K562 (cell line): ENCODE measurements at regions not wholly inside any gene's neighbourhood (a gene's known extent, or its start where the extent isn't known, plus 50 kb on each side); places are given as distances from the start of the nearest gene placed in this dataset.

Experiments used
- ATAC-seq: fragments of 200-7000 bp; cut with Tn5 transposase; 3 replicates; pipeline ENCODE4 v1.9.1; 2020; ENCODE audit warnings: moderate library complexity
- BruUV-seq: library from RNA; stranded (reverse); fragments of 400-500 nt; replicated peaks from 2 replicates; lab custom pipeline; 2021; lab: Mats Ljungman, UMichigan
- CTCF ChIA-PET: fragments of 300-600 bp; formaldehyde crosslinking; extraction: SDS; loops from one replicate; lab custom pipeline; 2021; ENCODE audit warnings: low intra/inter-chr PET ratio; lab: Yijun Ruan, JAX
- POLR2A ChIA-PET: fragments of 300-600, 350-650 bp; sonication (Branson Sonifier 250); formaldehyde crosslinking; extraction: SDS; loops from one replicate; lab custom pipeline; 2021; ENCODE audit warnings: antibody characterized with exemption, inconsistent platforms; lab: Yijun Ruan, JAX
- DNase-seq, 4 experiments: peaks; one replicate each; pipeline versions ENCODE4 v3.0.0 to v3.0.0-alpha.2; 2011 to 2018; ENCODE audit warnings: low spot score in 3 of 4, mixed read lengths in 3 of 4; ENCODE audit errors: extremely low read depth in 1 of 4
- FAIRE-seq: peaks from 2 replicates; lab custom pipeline; 2011; peaks lifted over from hg19 to GRCh38; lab: Jason Lieb, UNC
- H2AFZ ChIP-seq: 2 replicates; pipeline ENCODE4 v1.6.0; 2011; ENCODE audit warnings: low read depth, low read length, control low read depth, inconsistent platforms
- H3K27ac ChIP-seq: fragments of 200-600 bp; 3 replicates; pipeline ENCODE4 v1.8.0; 2011; ENCODE audit warnings: low read depth, mild to moderate bottlenecking, control low read depth, inconsistent platforms, low read length, moderate library complexity, mixed read lengths; ENCODE audit errors: extremely low read depth
- H3K27me3 ChIP-seq, 2 experiments: fragments of 300-600 bp in 1 of 2; 2 replicates in 1 of 2; 3 replicates in 1 of 2; pipeline versions ENCODE4 v1.6.0 to v1.8.0; 2011; ENCODE audit warnings: inconsistent platforms in 2 of 2, low read length in 2 of 2, mild to moderate bottlenecking in 1 of 2, mixed read lengths in 1 of 2, moderate library complexity in 1 of 2; ENCODE audit not compliant: control insufficient read depth in 2 of 2, insufficient read depth in 2 of 2
- H3K36me3 ChIP-seq: fragments of 300-600 bp; 3 replicates; pipeline ENCODE4 v1.8.0; 2011; ENCODE audit warnings: mild to moderate bottlenecking, low read length, inconsistent platforms; ENCODE audit not compliant: control insufficient read depth, insufficient read depth
- H3K4me1 ChIP-seq, 2 experiments: fragments of 200-600 bp in 1 of 2; replicated peaks in 1 of 2; 2 replicates in 1 of 2; 3 replicates in 1 of 2; pipeline versions ENCODE4 v1.5.1 to v1.8.0; 2011; ENCODE audit warnings: inconsistent platforms in 2 of 2, low read length in 2 of 2, mild to moderate bottlenecking in 1 of 2, mixed read lengths in 1 of 2, moderate library complexity in 1 of 2; ENCODE audit not compliant: control insufficient read depth in 2 of 2, insufficient read depth in 2 of 2
- H3K4me2 ChIP-seq: 2 replicates; pipeline ENCODE4 v1.6.1; 2011; ENCODE audit warnings: low read length, control low read depth, inconsistent platforms, mixed read lengths; ENCODE audit not compliant: insufficient read depth
- H3K4me3 ChIP-seq: fragments of 200-600 bp; sonication (generic), shearing (Covaris generic); 2 replicates; pipeline ENCODE4 v1.5.1; 2016; ENCODE audit warnings: control low read depth, inconsistent platforms
- H3K79me2 ChIP-seq: fragments of 200-600 bp; 3 replicates; pipeline ENCODE4 v1.8.0; 2011; ENCODE audit warnings: low read length, inconsistent platforms; ENCODE audit not compliant: control insufficient read depth, insufficient read depth
- H3K9ac ChIP-seq, 2 experiments: 2 replicates each; pipeline versions ENCODE4 v1.6.0 to v1.6.1; 2011; ENCODE audit warnings: low read depth in 2 of 2, low read length in 2 of 2, control low read depth in 1 of 2, inconsistent platforms in 1 of 2, mild to moderate bottlenecking in 1 of 2, mixed read lengths in 1 of 2; ENCODE audit not compliant: insufficient read depth in 1 of 2
- H3K9me1 ChIP-seq: one replicate; pipeline ENCODE4 v1.6.0; 2011; ENCODE audit warnings: inconsistent platforms, mild to moderate bottlenecking, low read length, moderate library complexity; ENCODE audit not compliant: control insufficient read depth, insufficient read depth
- H3K9me3 ChIP-seq: replicated peaks from 2 replicates; pipeline ENCODE4 v1.5.1; 2011; ENCODE audit warnings: low read depth, low read length, inconsistent platforms; ENCODE audit not compliant: control insufficient read depth, insufficient read depth
- H4K20me1 ChIP-seq: replicated peaks from 2 replicates; pipeline ENCODE4 v1.6.1; 2011; ENCODE audit warnings: low read length, inconsistent platforms, mixed read lengths; ENCODE audit not compliant: control insufficient read depth, insufficient read depth
- CBX1 ChIP-seq: sonication (generic); IDR thresholded peaks from 2 replicates; pipeline ENCODE4 v1.6.1; 2016; ENCODE audit warnings: antibody characterized with exemption, low read depth, mild to moderate bottlenecking
- CHD1 ChIP-seq: fragments of 200-600 bp; sonication (generic); IDR thresholded peaks from one replicate; pipeline ENCODE4 v1.6.1; 2012; ENCODE audit warnings: mild to moderate bottlenecking, moderate library complexity, low read length, inconsistent platforms
- E2F4 ChIP-seq: sonication (generic); formaldehyde crosslinking; IDR thresholded peaks from 2 replicates; pipeline ENCODE4 v1.8.0; 2022; ENCODE audit warnings: mild to moderate bottlenecking, low read depth, missing genetic modification reagents
- E2F5 ChIP-seq: sonication (generic); formaldehyde crosslinking; IDR thresholded peaks from 2 replicates; pipeline ENCODE4 v1.8.0; 2022; ENCODE audit warnings: mild to moderate bottlenecking, missing genetic modification reagents
- EZH2 ChIP-seq: IDR thresholded peaks from 2 replicates; pipeline ENCODE4 v1.6.1; 2012; ENCODE audit warnings: low read depth, mild to moderate bottlenecking, inconsistent platforms, low read length, borderline replicate concordance
- FOXK1 ChIP-seq: sonication (generic); formaldehyde crosslinking; IDR thresholded peaks from 2 replicates; pipeline ENCODE4 v1.8.0; 2022; ENCODE audit warnings: missing genetic modification reagents, mild to moderate bottlenecking, borderline replicate concordance
- LARP7 ChIP-seq: fragments of 450-650 bp; IDR thresholded peaks from 2 replicates; pipeline ENCODE4 v1.6.1; 2016
- MAFK ChIP-seq: IDR thresholded peaks from 2 replicates; pipeline ENCODE4 v1.6.1; 2011; ENCODE audit warnings: low read length, improper control_type of control experiment
- MAZ ChIP-seq, 2 experiments: fragments of 450-650 bp in 1 of 2; sonication (generic) in 1 of 2; formaldehyde crosslinking; IDR thresholded peaks in 1 of 2; conservative IDR thresholded peaks in 1 of 2; 2 replicates each; pipeline versions ENCODE4 v1.4.0 to v1.5.0; 2020; ENCODE audit warnings: mild to moderate bottlenecking in 1 of 2, missing genetic modification reagents in 1 of 2
- NFATC3 ChIP-seq: fragments of 450-650 bp; IDR thresholded peaks from 2 replicates; pipeline ENCODE4 v1.6.1; 2017; ENCODE audit warnings: mild to moderate bottlenecking
- PRMT5 ChIP-seq: sonication (generic); formaldehyde crosslinking; IDR thresholded peaks from 2 replicates; pipeline ENCODE4 v1.5.0; 2020; ENCODE audit warnings: missing genetic modification reagents
- ZNF41 ChIP-seq: fragments of 250-450 bp; sonication (Bioruptor Pico); conservative IDR thresholded peaks from 2 replicates; pipeline ENCODE4 v1.4.0; 2020; ENCODE audit warnings: mild to moderate bottlenecking
- ZNF592 ChIP-seq: fragments of 450-650 bp; IDR thresholded peaks from 2 replicates; pipeline ENCODE4 v1.6.1; 2017; ENCODE audit warnings: antibody characterized with exemption, mild to moderate bottlenecking
- ZNF778 ChIP-seq: fragments of 450-650 bp; formaldehyde crosslinking; IDR thresholded peaks from 2 replicates; pipeline ENCODE4 v1.4.0; 2020; ENCODE audit warnings: mild to moderate bottlenecking, moderate library complexity
- WGBS: fragments of 100-300 bp; shearing (Covaris generic); methylation state at CpG from one replicate; pipeline ENCODE4 v1.1.6; 2016; ENCODE audit warnings: low coverage, mixed read lengths; ENCODE audit not compliant: insufficient coverage; ENCODE audit errors: missing lambda C conversion rate; 5-methylcytosine and 5-hydroxymethylcytosine counted together
- in situ Hi-C: fragments of 300-500 bp; cut with MboI; formaldehyde crosslinking; loops from 4 replicates; pipeline ENCODE4 v1.15.0; 2018; ENCODE audit warnings: inconsistent platforms, mixed read lengths
- intact Hi-C: fragments of 100-400 bp; cut with micrococcal nuclease; formaldehyde crosslinking; loops from 2 replicates; pipeline ENCODE4 v1.14.2; 2022

- TF ChIP-seq MAFK (no peak), ZNF592 (no peak), ZNF778 (no peak), ZNF41 (CRISPR knock-in tag) (no peak), CHD1 (no peak), NFATC3 (no peak)
Observed at GRCh38 chr1:5140962-5141361, 486.6 kb downstream of the AJAP1 start (continued).

- FAIRE-seq (no peak), ATAC-seq (no peak), DNase-seq (no peak)
- Histone ChIP-seq H3K9me1 (no peaks in the 10 kb centered on the region), H3K4me1 (no peaks in the 10 kb centered on the region), H3K4me3 (no peak overlapping the region), H4K20me1 (no peaks in the 10 kb centered on the region), H3K36me3 (no peaks in the 10 kb centered on the region), H3K27me3 (no peaks in the 10 kb centered on the region; a peak in 1 of 5 replicates), H3K9me3 (no peaks in the 10 kb centered on the region), H2AFZ (no peak overlapping the region), H3K79me2 (no peaks in the 10 kb centered on the region), H3K4me2 (no peak overlapping the region), H3K9ac (no peak overlapping the region), H3K27ac (no peak overlapping the region)
- 2% methylated on average over 5 of the region's 5 CpGs for WGBS
- intact Hi-C loops, result no loop called here
- in situ Hi-C loops, result no loop called here
- no TSS peak for BruUV-seq
- ChIA-PET CTCF (no interaction called here), POLR2A (no interaction called here)
- TF ChIP-seq MAZ (CRISPR knock-in tag; conservative IDR thresholded peaks at IDR 0.05 in 1 of 2, IDR thresholded peaks at IDR 0.05 in 1 of 2) (no peak), EZH2 (no peak), E2F4 (CRISPR knock-in tag) (no peak), FOXK1 (CRISPR knock-in tag) (no peak), PRMT5 (CRISPR knock-in tag) (no peak), E2F5 (CRISPR knock-in tag) (no peak), CBX1 (no peak), LARP7 (no peak)
Observed at GRCh38 chr1:5140136-5140535, 485.7 kb downstream of the AJAP1 start.
